ENCODE measurements at regions not wholly inside any gene's neighbourhood (a gene's known extent, or its start where the extent isn't known, plus 50 kb on each side); places are given as distances from the start of the nearest gene placed in this dataset.

DNA sequence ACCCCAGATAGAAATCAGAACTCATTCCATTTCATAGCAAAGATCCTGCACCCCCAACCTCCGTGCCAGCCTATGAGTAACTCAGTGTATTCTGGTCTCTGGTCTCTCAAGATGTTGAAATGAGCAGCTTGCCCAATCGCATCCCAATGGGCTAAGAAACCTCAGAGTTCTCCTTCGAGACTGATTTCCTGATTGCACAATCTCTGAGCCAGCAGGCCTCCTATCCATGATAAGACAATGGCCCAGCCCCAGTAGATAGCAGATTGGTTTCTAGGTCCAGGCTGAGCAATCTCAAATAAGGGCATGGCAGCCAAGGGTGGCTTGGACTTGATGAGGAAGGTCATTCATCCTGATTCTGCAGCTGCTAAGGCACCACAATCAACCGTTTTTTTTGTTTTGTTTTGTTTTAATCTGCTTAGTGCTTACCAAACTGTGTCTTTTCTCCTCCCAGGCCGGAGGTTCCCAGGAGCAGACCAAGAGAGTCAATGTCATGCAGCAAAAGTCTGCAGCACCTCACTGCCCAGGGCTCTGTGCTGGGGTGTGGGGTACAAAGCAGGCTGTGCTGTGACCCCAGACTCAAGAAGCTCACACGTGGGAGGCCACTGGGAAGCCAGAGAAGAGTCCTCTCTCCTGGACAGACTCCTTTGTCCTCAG lies 125.1 kb upstream of the NXT1 start:
- intact Hi-C loops (cut with DNase I) = no loop called here
- Histone ChIP-seq H3K36me3 (no peaks in the 10 kb centered on the region), H3K27me3 (no peaks in the 10 kb centered on the region), H3K4me1 (no peaks in the 10 kb centered on the region), H3K9me3 (no peaks in the 10 kb centered on the region), H3K27ac (no peak overlapping the region), H3K4me3 (no peak overlapping the region)
- TF ChIP-seq CTCF (IDR thresholded peaks at IDR 0.05) = no peak
- ATAC-seq (peak in 3 of 4 donors; percentile 52 to 79 (median 67)), DNase-seq (peak in 1 of 6 donors; percentile 45), FAIRE-seq (no peak)
- WGBS, 2 donors = 39 to 53% methylated on average over 6 of the region's 6 CpGs

GRCh38 chr20:23224806-23225205 lies 125.8 kb upstream of the NXT1 start:
- DNase-seq = no peak
- Histone ChIP-seq H3K4me3 (no peak overlapping the region), H3K4me1 (no peaks in the 10 kb centered on the region), H3K27me3 (no peaks in the 10 kb centered on the region), H3K27ac (no peak overlapping the region), H3K36me3 (no peaks in the 10 kb centered on the region), H3K9me3 (no peaks in the 10 kb centered on the region)
- no peak for ATAC-seq
- 69 to 79% methylated on average over 5 of the region's 5 CpGs for WGBS, 2 donors
- intact Hi-C loops (cut with DNase I) = no loop called here
- no peak for FAIRE-seq
- no peak for TF ChIP-seq CTCF (IDR thresholded peaks at IDR 0.05)

- WGBS, 2 donors = 68 to 80% methylated on average over 3 of the region's 3 CpGs
- Histone ChIP-seq H3K27ac (no peak overlapping the region), H3K4me3 (no peak overlapping the region), H3K9me3 (no peaks in the 10 kb centered on the region), H3K27me3 (no peaks in the 10 kb centered on the region), H3K4me1 (no peaks in the 10 kb centered on the region), H3K36me3 (no peaks in the 10 kb centered on the region)
- DNase-seq = no peak
- intact Hi-C loops (cut with DNase I) = no loop called here
- no peak for FAIRE-seq
- no peak for TF ChIP-seq CTCF (IDR thresholded peaks at IDR 0.05)
- ATAC-seq = no peak
Observed at GRCh38 chr20:23223908-23224580, 126.5 kb upstream of the NXT1 start.

DNA sequence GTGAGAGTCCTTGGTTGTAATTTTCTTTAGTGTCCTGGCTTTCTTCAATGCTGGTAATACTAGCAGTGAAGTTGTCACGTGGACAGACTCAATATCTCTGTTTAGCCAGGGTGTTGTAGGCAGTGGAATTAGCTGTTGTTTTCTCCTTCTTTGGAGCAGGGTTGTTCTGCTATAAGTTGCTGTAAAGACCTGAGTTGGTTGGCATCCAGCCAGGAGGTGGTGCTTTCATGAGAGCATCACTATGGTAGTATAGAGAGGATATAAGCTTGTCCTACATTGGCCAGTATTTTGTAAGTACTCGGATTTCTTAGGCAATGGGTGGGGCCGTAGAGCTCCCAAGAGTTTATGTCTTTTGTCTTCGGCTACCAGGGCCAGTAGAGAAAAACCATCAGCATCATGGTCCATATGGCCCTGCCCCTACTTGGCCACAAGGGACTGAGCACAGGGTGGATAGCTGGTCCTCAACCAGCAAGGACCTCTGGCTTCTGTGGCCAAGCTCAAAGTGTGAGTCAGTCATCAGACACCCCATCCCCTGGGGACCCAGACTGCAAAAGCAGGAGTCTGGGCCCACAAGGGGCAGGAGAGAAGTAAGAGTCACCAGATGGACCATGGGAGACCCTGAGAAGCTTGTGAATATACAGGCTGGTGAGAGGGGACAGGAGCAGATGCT lies 127.9 kb upstream of the NXT1 start:
- no peak for TF ChIP-seq CTCF (IDR thresholded peaks at IDR 0.05)
- Histone ChIP-seq H3K4me3 (no peak overlapping the region), H3K27me3 (no peaks in the 10 kb centered on the region), H3K9me3 (no peaks in the 10 kb centered on the region), H3K36me3 (no peaks in the 10 kb centered on the region), H3K4me1 (no peaks in the 10 kb centered on the region), H3K27ac (no peak overlapping the region)
- intact Hi-C loops (cut with DNase I) = no loop called here
- FAIRE-seq = no peak
- 72 to 84% methylated on average over 4 of the region's 4 CpGs for WGBS, 2 donors
- no peak for ATAC-seq
- DNase-seq = no peak

- Histone ChIP-seq H3K36me3 (no peaks in the 10 kb centered on the region), H3K27me3 (no peaks in the 10 kb centered on the region), H3K9me3 (no peaks in the 10 kb centered on the region), H3K27ac (no peak overlapping the region), H3K4me1 (no peaks in the 10 kb centered on the region), H3K4me3 (no peak overlapping the region)
- no peak for FAIRE-seq
- intact Hi-C loops (cut with DNase I) = no loop called here
- ATAC-seq = no peak
- no peak for DNase-seq
- 73 to 92% methylated on average over 2 of the region's 2 CpGs for WGBS, 2 donors
- TF ChIP-seq CTCF (IDR thresholded peaks at IDR 0.05) = no peak
Observed at GRCh38 chr20:23217023-23217422, 130.9 kb upstream of the CD93 start.

All from pancreas (tissue), 10 donors.